Kidney (tissue), 13 donors: ENCODE measurements at regions not wholly inside any gene's neighbourhood (a gene's known extent, or its start where the extent isn't known, plus 50 kb on each side); places are given as distances from the start of the nearest gene placed in this dataset.

Experiments
- DNase-seq, 5 donors: peaks; one replicate each; pipeline ENCODE4 v3.0.0-alpha.2; 2013 to 2020
- FAIRE-seq: peaks from 2 replicates; lab custom pipeline; 2012; peaks lifted over from hg19 to GRCh38; lab: Jason Lieb, UNC
- H3K27ac ChIP-seq, 2 donors: one replicate each; pipeline ENCODE4 v1.7.0; 2013; ENCODE audit warnings: low read depth in 2 of 2, low read length in 2 of 2, inconsistent platforms in 1 of 2
- H3K27me3 ChIP-seq: one replicate; pipeline ENCODE4 v1.7.1; 2013; ENCODE audit warnings: low read length, inconsistent platforms; ENCODE audit not compliant: control insufficient read depth, insufficient read depth
- H3K36me3 ChIP-seq, 3 donors: one replicate each; pipeline versions ENCODE4 v1.7.0 to v1.7.1; 2013; ENCODE audit warnings: low read length in 3 of 3, control low read depth in 1 of 3, inconsistent platforms in 1 of 3; ENCODE audit not compliant: insufficient read depth in 3 of 3, control insufficient read depth in 2 of 3
- H3K4me1 ChIP-seq, 3 donors: one replicate each; pipeline versions ENCODE4 v1.7.0 to v1.7.1; 2013; ENCODE audit warnings: low read length in 3 of 3, inconsistent platforms in 1 of 3, low read depth in 1 of 3; ENCODE audit not compliant: control insufficient read depth in 2 of 3, insufficient read depth in 2 of 3
- H3K4me3 ChIP-seq, 3 donors: one replicate each; pipeline versions ENCODE4 v1.7.0 to v1.8.1; 2013; ENCODE audit warnings: low read length in 3 of 3, control low read depth in 1 of 3, inconsistent platforms in 1 of 3
- H3K9ac ChIP-seq, 3 donors: one replicate each; pipeline versions ENCODE4 v1.7.0 to v1.7.1; 2013; ENCODE audit warnings: low read length in 3 of 3, control low read depth in 1 of 3, inconsistent platforms in 1 of 3
- H3K9me3 ChIP-seq, 3 donors: one replicate each; pipeline versions ENCODE4 v1.7.0 to v1.7.1; 2013; ENCODE audit warnings: low read length in 3 of 3, control low read depth in 1 of 3, inconsistent platforms in 1 of 3; ENCODE audit not compliant: control insufficient read depth in 2 of 3, insufficient read depth in 1 of 3
- CTCF ChIP-seq: IDR thresholded peaks from 3 replicates; pipeline ENCODE4 v1.5.1; 2012; ENCODE audit warnings: mild to moderate bottlenecking, moderate library complexity, borderline replicate concordance; ENCODE audit not compliant: insufficient read depth; ENCODE audit errors: extremely low read depth
- intact Hi-C: fragments of 100-400 bp; cut with DNase I; formaldehyde crosslinking; loops from one replicate; pipeline ENCODE4 v1.11.1; 2022
- donor health status: control.
- donor health status: control.
- donor health status: control.
- donor health status: control.
- donor health status: control.
- donor health status: DM: yes; HTN: yes; CAD: no.
- donor health status: Normal renal cell carcinoma (clear cell type).

- FAIRE-seq, result no peak
- no peaks in the 10 kb centered on the region for H3K36me3 ChIP-seq
- DNase-seq, result peak in 1 of 5 donors; percentile 3
- H3K4me3 ChIP-seq, result no peak overlapping the region
- TF ChIP-seq CTCF, result no peak
- intact Hi-C loops, result no loop called here
- no peak overlapping the region for H3K9ac ChIP-seq
- H3K27me3 ChIP-seq, result no peaks in the 10 kb centered on the region
- H3K27ac ChIP-seq, result no peak overlapping the region
- H3K4me1 ChIP-seq, result no peaks in the 10 kb centered on the region
- no peaks in the 10 kb centered on the region for H3K9me3 ChIP-seq
These were observed 57.9 kb upstream of the EXOC6 start for GRCh38 chr10:92790440-92790839.

DNA sequence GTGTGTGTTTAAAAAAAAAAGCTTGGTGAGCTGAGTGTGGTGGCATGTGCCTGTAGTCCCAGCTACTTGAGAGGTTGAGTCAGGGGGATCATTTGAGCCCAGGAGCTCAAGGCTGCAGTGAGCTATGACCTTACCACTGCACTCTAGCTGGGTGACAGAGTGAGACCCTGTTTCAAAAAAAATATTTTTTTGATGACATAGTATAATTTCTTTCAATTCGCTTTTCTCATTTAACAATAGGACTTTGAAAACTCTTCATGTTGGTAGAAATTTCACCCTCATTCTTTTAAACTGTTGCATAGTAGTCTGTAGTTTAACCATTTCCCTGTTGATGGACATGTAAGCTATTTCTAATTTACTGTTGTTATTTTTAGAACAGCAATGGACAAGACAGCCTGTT is 55.7 kb upstream of the EXOC6 start:
- Histone ChIP-seq H3K4me1 (no peaks in the 10 kb centered on the region), H3K36me3 (no peaks in the 10 kb centered on the region), H3K9me3 (no peaks in the 10 kb centered on the region), H3K4me3 (no peak overlapping the region), H3K27me3 (no peaks in the 10 kb centered on the region), H3K27ac (no peak overlapping the region), H3K9ac (no peak overlapping the region)
- intact Hi-C loops, result no loop called here
- DNase-seq (no peak), FAIRE-seq (no peak)
- no peak for TF ChIP-seq CTCF
